ENCODE measurements at regions not wholly inside any gene's neighbourhood (a gene's known extent, or its start where the extent isn't known, plus 50 kb on each side); places are given as distances from the start of the nearest gene placed in this dataset.
"Not testable (repeated sequence)": the region's sequence is repeated elsewhere in the genome, so short reads cannot be mapped to it uniquely, and the experiment has no call there.

DNA sequence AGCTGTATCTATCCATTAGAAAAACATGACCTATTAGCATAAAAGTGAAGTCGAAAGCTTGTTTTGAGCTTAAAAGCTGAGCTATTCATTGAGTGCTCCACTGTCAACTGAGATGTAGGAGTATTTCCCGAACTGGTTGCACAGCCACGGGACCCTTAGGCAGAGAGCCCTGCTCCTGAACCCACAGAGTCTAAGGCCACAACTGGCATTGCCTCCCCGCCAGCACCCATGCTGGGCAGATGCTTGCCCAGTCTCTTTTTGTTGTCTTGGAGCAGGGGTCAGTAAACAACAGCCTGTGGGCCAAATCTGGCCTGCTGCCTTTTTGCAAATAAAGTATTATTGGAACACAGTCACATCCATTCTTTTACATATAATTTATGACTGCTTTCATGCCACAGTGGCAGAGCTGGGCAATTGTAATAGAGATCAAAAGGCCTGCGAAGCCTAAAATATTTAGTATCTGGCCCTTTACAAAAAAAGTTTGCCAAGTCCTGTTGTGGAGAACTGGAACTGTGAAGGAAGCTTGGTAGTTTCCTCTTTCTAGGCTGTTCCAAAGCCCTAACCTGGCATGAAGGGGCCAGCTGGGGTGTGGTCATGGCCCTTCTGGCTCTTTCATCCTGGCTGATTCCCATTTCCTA, 58.4 kb upstream of the WAPL start:
- DNase-seq: peak in 37 of 56 donors; percentile 6 to 76 (median 33)

DNA sequence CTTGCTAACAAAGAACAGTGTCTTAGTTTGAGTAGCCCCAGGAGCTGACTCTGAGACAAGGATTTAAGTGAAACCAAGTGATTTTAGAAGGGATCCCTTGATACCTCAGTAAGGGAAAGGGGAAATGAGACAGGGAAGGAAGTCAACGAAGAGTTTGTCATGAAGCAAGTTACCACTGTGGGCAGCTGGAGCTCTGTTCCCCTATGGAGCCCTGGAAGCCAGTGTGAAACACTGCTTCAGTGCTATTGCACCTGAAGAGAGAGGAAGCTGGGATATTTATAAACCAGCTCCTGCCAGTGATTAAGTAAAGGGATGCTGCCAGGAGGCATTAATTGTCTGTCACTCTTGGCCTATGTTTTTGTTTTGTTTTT, 58.9 kb upstream of the WAPL start:
- DNase-seq: peak in 4 of 56 donors; percentile 12 to 46 (median 30)

DNA sequence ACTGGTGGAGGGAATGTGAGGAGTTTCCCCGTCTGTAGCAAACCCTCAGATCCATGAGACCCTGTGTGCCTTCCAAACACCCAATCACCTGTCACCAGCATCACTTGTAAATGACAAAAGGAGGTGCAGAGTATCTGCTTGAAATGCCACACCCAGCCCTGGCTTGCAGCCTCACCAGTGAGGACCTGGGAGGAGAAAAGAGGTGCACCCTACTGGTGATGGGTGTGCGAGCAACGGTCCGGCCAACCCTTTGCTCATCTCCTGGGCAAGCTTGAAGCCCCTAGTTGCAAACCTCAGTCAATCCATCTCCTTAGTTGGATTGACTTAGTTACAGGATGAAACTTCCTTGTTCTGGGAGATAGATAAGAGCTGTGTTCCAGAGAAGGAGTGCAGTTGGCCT, 62.4 kb upstream of the WAPL start:
- DNase-seq: no peak

DNA sequence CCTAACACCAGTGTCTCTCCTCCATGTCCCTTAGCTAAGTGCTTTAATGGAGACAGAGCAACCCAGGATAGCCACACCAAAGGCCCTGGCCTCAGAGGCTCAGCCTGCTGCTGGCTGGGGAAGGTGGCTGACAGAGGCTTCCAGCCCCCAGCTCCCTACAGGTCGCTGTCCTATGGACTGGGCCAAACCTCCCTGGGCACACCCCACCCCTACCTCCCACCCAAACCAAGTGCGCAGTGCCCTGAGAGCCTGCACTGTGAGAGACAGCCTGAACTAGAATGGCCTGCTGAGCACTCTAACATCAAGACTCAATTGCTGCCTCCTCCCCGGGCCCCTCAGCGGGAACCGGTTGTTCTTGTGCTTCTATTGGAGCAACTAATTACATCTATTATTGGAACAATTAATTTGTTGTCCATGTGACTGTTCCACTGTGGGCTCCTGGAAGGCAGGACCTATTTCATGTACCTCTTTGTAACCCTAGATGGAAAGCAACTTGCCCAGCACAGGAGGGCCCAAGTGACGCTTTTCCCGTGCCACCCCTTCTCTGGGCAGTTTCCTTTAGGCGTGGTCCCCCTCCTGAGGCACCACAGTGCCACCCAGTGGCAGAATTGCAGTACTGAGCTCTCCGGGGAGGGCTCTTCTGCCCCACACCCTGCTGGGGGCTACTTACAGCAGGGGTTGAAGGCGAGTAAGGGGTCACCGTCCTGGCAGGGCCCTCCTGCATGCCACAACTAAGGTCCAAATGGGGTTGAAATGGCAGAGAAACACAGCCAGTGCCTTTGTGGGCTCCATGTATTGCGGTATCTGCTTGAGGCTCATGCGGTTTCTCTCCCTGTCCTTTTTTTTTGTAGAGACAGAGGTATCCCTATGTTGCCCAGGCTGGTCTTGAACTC, 63.7 kb upstream of the WAPL start:
- peak in 54 of 56 donors; percentile 14 to 80 (median 55) for DNase-seq

DNA sequence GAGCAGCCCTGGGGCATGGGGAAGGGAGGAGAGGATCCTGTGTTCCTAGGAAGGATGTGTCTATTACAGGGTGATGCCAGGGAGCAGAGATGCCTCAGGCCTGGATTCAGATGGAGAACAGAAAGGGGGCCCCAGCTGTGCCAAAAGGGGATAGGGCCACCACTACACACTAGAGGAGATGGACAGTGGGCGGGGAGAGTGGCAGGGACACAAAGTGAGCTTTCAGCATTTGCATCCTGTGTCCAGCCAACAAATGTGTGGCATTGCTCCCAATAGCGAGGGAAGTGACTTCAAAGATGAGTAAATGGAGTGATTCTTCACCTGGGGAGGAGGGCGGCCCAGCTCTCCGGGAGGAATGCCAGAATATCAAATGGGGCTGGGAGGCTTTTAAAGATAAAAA, 64.9 kb upstream of the WAPL start:
- peak in 42 of 56 donors; percentile 1 to 69 (median 33) for DNase-seq

DNA sequence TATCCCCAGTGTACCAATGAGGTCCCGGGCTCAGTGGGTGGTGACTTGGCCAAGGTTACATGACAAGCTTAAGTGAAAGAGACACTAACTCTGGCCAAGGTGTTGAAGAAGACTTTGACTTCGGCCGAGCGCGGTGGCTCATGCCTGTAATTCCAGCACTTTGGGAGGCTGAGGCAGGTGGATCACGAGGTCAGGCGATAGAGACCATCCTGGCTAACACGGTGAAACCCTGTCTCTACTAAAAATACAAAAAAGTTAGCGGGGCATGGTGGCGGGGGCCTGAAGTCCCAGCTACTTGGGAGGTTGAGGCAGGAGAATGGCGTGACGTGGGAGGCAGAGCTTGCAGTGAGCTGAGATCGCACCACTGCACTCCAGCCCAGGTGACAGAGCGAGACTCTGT, 65.6 kb upstream of the OPN4 start:
- DNase-seq: not testable (repeated sequence)

DNA sequence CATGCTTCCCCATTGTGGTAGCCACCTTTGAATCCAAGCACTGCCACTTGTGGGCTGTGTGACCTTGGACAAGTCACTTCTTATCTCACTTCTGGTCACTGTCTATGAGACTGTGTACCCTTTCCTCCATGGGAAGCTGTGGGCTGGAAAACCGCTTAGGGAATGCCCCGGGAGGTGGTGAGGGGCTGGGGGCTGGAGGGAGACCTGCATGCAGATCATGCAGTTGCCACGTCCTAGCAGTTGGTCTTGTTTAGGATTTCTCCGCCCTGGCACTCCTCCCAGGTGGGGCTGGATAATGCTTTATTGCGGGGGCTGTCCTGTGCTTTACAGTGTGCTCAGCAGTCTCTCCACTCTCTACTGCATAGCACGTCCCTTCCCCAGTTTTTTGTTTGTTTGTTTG, 62.9 kb upstream of the OPN4 start:
- DNase-seq: no peak

DNA sequence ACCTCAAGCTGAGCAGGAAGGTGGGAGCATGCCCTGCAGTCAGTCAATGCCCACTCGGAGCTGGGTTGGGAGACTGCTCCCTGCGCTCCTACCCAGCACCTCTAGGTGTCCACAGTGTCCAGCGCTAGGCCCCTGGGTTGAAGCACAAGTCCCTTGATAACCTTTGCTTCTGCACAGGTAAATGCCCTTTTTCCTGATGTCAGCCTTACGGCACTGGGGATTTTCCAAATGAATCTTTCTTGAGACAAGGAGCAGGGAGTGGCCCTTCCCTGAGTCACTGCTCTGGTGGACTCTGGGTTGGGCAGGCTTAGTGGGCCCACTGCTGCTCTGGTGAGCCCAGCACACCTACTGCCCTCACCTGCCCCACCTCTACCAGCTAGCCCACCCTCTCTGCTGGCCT, 61.9 kb upstream of the OPN4 start:
- DNase-seq: no peak

DNA sequence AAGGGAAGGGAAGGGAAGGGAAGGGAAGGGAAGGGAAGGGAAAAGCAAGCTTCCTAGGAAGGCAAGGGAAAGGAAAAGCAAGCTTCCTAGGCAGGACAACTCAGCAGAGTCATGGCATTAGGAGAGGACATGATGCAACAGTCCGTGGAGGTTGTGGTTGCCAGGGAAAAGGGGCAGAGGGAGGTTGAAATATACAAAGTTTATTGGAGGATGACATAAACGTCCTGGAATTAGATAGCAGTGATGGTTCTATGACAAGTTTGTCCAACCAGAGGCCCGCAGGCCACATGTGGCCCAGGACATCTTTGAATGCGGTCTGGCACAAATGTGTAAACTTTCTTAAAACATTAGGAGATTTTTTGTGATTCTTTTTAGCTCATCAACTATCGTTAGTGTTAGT, 59.8 kb upstream of the OPN4 start:
- no peak for DNase-seq

DNA sequence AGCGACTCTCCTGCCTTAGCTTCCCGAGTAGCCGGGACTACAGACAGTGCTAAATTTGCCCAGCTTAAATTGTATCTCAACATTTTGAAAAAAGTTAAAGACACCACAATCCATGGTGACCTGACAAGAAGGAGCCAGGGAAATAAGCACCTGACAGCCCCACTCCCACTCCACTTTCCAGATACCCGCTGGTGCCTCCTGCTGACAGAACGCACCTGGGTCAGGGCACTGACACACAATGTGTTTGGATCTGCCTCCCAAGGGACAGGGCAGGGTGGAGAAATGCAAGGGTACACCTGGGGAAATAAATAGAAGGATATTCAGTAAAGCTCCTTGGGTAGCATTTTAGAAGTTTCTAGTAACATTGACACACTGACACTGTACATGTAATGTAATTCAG, 58.9 kb upstream of the OPN4 start:
- DNase-seq: no peak

DNA sequence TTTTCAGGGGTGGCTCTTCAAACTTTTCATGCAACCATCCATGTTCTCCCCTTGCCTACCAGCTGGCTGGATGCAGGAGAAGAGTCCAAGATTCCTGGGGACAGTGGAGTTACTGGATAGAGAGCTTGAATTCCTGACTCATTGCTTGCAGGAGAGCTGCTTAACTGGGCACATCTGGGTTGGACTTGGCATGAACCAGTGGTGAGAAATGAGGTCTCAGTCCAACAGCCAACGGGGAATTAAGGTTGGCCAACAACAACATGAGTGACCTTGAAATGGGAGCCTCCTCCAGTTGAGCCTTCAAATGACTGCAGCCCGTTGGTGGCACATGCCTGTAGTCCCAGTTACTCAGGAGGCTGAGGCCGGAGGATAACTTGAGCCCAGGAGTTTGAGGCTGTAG, 58.1 kb upstream of the OPN4 start:
- no peak for DNase-seq

DNA sequence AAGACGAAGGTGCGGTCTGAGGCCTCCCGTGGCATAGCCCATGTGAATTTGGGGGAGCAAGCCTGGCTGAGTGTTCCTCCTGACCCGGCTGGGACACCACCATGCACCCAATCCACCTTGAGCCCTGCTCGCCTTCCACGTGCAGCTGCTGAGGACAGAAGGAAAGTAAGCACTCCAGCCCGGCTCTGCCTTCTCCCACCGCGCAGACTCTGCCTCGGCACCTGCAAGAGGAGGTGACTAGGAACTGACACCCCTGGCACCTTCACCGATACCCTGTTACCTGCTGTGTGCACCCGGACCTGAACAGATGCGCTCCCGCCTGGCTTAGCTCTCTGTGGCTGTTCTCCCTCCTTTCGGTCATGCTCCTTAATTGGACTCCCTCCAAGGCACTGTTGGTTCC, 57.0 kb upstream of the OPN4 start:
- no peak for DNase-seq

DNA sequence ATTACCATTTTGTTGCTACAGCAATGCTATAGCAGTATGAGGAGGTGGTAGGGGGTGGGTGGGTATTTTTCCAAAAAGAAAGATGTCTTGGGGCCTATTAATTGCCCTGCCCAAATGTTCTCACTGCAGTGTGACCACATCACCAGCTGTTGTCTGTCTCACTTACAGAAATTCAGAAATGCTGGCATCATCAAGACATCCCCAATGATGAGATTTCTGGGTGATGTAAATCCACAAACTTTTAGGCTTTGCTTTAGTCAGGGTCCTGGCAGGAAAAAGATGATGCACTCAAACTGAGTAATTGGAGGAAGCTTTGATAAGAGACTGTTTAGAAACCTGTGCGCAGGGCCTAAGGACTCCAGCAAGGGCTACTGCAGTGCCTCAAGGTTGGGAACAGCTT, 56.2 kb upstream of the OPN4 start:
- peak in 1 of 56 donors; percentile 6 for DNase-seq

DNA sequence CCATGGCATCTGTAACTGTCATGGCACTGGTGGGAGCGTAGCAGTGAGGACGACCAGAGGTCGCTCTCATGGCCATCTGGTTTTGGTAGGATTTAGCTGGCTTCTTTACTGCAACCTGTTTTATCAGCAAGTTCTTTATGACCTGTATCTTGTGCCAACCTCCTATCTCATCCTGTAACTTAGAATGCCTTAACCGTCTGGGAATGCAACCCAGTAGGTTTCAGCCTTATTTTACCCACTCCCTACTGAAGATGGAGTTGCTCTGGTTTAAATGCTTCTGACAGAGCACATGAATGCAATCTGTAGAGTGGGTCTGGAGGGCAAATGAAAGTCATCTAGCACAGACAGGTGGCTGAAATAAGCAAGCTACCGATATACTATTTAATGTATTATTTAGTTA, 55.3 kb upstream of the OPN4 start:
- no peak for DNase-seq

DNA sequence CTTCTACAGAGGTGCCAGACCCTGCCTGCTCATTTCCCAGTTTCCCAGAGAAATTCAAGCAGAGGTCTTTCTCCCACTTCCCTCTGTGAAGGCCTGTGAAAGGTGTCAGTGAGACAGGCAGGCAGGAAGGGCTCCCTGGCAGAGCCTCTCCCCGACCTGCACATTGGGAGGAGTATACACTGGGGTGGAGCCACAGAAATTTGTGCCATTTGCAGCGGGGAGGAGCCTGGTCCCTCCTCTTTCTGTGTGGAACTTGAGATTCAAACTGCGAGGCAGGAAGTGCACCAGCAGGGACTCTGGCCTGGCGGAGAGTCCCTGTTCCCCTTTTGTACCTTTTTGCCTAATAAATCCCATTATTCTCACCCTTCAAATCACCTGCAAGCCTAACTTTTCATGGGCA, 54.6 kb upstream of the OPN4 start:
- no peak for DNase-seq

DNA sequence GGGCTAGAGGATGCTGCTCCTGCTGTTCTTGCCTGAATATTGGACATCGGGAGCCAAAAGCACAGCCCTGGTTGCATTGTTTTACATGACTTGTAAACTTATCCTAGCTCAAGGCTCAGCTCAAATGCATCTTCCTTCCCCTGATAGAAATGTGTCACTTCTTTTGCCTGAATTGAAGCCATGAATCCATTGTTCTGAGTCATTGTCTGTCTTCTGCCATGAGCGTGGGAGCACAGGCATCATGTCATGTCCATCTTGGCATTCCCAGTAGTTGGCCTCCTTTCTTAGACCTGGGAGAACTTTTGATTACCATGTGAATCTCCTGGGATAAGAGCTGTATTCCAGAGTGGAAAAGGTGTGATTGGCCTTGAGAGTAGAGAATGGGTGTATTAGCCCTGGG, 54.1 kb upstream of the OPN4 start:
- DNase-seq: no peak

DNA sequence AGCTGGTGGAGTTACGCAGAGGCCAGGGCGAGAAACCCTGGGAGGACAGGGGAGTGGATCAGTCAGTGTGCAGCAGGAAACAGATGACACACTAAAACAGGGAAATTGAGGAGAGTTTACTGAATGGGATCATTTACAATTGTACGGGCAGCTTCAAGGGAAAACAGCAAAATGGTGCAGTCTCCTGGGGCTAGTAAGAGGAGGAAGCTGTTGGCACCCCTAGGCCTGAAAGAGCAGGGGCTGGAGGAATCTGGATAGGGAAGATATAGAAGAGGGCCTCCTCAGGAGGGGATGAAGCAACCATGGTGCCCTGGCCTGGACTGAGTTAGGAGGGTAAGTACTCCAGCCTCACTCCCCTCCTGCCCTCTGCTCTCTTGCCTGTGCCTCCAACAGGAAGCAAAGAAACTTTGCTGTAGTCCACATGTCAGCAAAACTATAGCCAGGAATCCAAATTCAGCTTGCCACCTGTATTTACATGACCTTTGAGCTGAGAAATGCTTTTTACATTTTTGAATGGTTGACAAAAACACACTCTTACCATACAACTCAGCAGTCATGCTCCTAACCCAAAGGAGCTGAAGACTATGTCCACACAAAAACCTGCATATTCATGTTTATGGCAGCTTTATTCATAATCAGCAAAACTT, 52.3 kb upstream of the OPN4 start:
- no peak for DNase-seq

DNA sequence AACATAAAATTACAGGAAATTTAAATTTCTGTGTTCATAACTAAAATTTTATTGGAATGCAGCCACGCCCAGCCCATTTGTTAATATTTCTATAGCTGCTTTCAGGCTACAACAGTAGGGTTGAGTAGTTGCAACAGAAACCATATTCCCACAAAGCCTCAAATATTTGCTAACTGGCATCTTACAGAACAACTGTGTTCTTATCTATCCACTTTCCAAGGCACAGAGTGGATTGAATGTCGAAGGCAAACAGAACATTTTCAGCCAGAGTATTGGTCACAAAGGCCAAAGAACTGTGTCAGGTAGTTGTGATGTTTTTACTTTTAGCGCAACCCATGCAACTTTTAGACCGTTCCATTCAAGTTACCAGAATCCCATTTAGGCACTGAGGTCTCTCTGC, 51.1 kb upstream of the OPN4 start:
- no peak for DNase-seq
